GM19395 (cell line): ENCODE measurements at regions not wholly inside any gene's neighbourhood (a gene's known extent, or its start where the extent isn't known, plus 50 kb on each side); places are given as distances from the start of the nearest gene placed in this dataset.
"Not testable (repeated sequence)": the region's sequence is repeated elsewhere in the genome, so short reads cannot be mapped to it uniquely, and the experiment has no call there.

Experiments used
- ATAC-seq: cut with Tn5 transposase; IDR thresholded peaks from one replicate; pipeline ENCODE4 v1.9.1; 2021; ENCODE audit warnings: mild to moderate bottlenecking, moderate library complexity; ENCODE audit not compliant: unreplicated experiment

- no peak for ATAC-seq
Measured at GRCh38 chr5:163569284-163569683, 63.9 kb downstream of the MAT2B start.

- no peak for ATAC-seq
Measured at GRCh38 chr5:163571744-163572143, 66.3 kb downstream of the MAT2B start.

GRCh38 chr5:163574472-163575440, 69.3 kb downstream of the MAT2B start:
- no peak for ATAC-seq

GRCh38 chr5:163578652-163579051, 73.2 kb downstream of the MAT2B start:
- no peak for ATAC-seq

GRCh38 chr5:163579729-163580128, 74.3 kb downstream of the MAT2B start:
- ATAC-seq, result no peak

- ATAC-seq, result no peak
Measured at GRCh38 chr5:163580516-163580915, 75.1 kb downstream of the MAT2B start.

GRCh38 chr5:163583491-163584153, 78.2 kb downstream of the MAT2B start:
- not testable (repeated sequence) for ATAC-seq

GRCh38 chr5:163585206-163585605, 79.8 kb downstream of the MAT2B start:
- ATAC-seq, result no peak

- ATAC-seq, result no peak
Measured at GRCh38 chr5:163586531-163586956, 81.1 kb downstream of the MAT2B start.

GRCh38 chr5:163594951-163595350, 89.5 kb downstream of the MAT2B start:
- ATAC-seq, result no peak

GRCh38 chr5:163595932-163596607, 90.7 kb downstream of the MAT2B start:
- no peak for ATAC-seq

- ATAC-seq, result no peak
Measured at GRCh38 chr5:163596608-163597315, 91.3 kb downstream of the MAT2B start.

- ATAC-seq, result no peak
Measured at GRCh38 chr5:163604013-163604412, 98.6 kb downstream of the MAT2B start.

GRCh38 chr5:163607256-163607655, 101.8 kb downstream of the MAT2B start:
- no peak for ATAC-seq

GRCh38 chr5:163608621-163609020, 103.2 kb downstream of the MAT2B start:
- ATAC-seq, result no peak

- ATAC-seq, result no peak
Measured at GRCh38 chr5:163609910-163610309, 104.5 kb downstream of the MAT2B start.

- ATAC-seq, result no peak
Measured at GRCh38 chr5:163612358-163613149, 107.1 kb downstream of the MAT2B start.

- ATAC-seq, result no peak
Measured at GRCh38 chr5:163613150-163613442, 107.7 kb downstream of the MAT2B start.

GRCh38 chr5:163614787-163615186, 109.4 kb downstream of the MAT2B start:
- no peak for ATAC-seq

- ATAC-seq, result no peak
Measured at GRCh38 chr5:163619273-163619934, 114.0 kb downstream of the MAT2B start.
